Kidney epithelial cell (primary cell): ENCODE measurements at regions not wholly inside any gene's neighbourhood (a gene's known extent, or its start where the extent isn't known, plus 50 kb on each side); places are given as distances from the start of the nearest gene placed in this dataset.

ENCODE experiments used
- DNase-seq: peaks from one replicate; pipeline ENCODE4 v3.0.0-alpha.2; 2010; ENCODE audit warnings: low read depth
- H3K27me3 ChIP-seq: 2 replicates; pipeline ENCODE4 v1.6.0; 2011; ENCODE audit warnings: low read length; ENCODE audit not compliant: control insufficient read depth, insufficient read depth
- H3K36me3 ChIP-seq: 2 replicates; pipeline ENCODE4 v1.5.1; 2011; ENCODE audit warnings: low read length; ENCODE audit not compliant: control insufficient read depth, insufficient read depth
- H3K4me3 ChIP-seq: 2 replicates; pipeline ENCODE4 v1.5.1; 2011; ENCODE audit warnings: low read depth, mild to moderate bottlenecking, control low read depth, low read length
- CTCF ChIP-seq: IDR thresholded peaks from 2 replicates; pipeline ENCODE4 v1.5.1; 2011; ENCODE audit warnings: mild to moderate bottlenecking, moderate library complexity, low read length, control low read depth, inconsistent platforms; ENCODE audit not compliant: insufficient read depth, poor library complexity, severe bottlenecking

- Histone ChIP-seq H3K4me3 (no peak overlapping the region), H3K36me3 (no peaks in the 10 kb centered on the region), H3K27me3 (peaks cover 8% of the 10 kb centered on the region)
- no peak for DNase-seq
- no peak for TF ChIP-seq CTCF
These were observed 143.1 kb downstream of the TLE3 start for GRCh38 chr15:69954666-69955065.

GRCh38 chr15:69955240-69955894 is 142.3 kb downstream of the TLE3 start:
- DNase-seq: no peak
- H3K36me3 ChIP-seq: no peaks in the 10 kb centered on the region
- TF ChIP-seq CTCF: no peak
- H3K4me3 ChIP-seq: no peak overlapping the region
- peaks cover 8% of the 10 kb centered on the region for H3K27me3 ChIP-seq

GRCh38 chr15:69956417-69956816 is 141.3 kb downstream of the TLE3 start:
- H3K36me3 ChIP-seq: no peaks in the 10 kb centered on the region
- H3K4me3 ChIP-seq: no peak overlapping the region
- no peak for DNase-seq
- no peak for TF ChIP-seq CTCF
- H3K27me3 ChIP-seq: peaks cover 8% of the 10 kb centered on the region

- H3K36me3 ChIP-seq: no peaks in the 10 kb centered on the region
- TF ChIP-seq CTCF: no peak
- H3K27me3 ChIP-seq: peaks cover 8% of the 10 kb centered on the region
- no peak for DNase-seq
- no peak overlapping the region for H3K4me3 ChIP-seq
These were observed 140.5 kb downstream of the TLE3 start for GRCh38 chr15:69957175-69957574.

GRCh38 chr15:69958496-69959084 is 139.1 kb downstream of the TLE3 start:
- Histone ChIP-seq H3K4me3 (no peak overlapping the region), H3K36me3 (no peaks in the 10 kb centered on the region), H3K27me3 (peaks cover 8% of the 10 kb centered on the region)
- no peak for DNase-seq
- TF ChIP-seq CTCF: no peak

GRCh38 chr15:69962561-69962960 is 135.2 kb downstream of the TLE3 start:
- TF ChIP-seq CTCF: no peak
- DNase-seq: no peak

More at GRCh38 chr15:69962561-69962960, 135.2 kb downstream of the TLE3 start:
- Histone ChIP-seq H3K36me3 (no peaks in the 10 kb centered on the region), H3K27me3 (no peaks in the 10 kb centered on the region), H3K4me3 (no peak overlapping the region)
